ENCODE measurements at regions not wholly inside any gene's neighbourhood (a gene's known extent, or its start where the extent isn't known, plus 50 kb on each side); places are given as distances from the start of the nearest gene placed in this dataset.

- TF ChIP-seq CTCF (IDR thresholded peaks at IDR 0.05; ENCODE audit: control insufficient read depth, insufficient read depth, low read depth, low read length, missing control alignments) = no peak
- H3K4me3 ChIP-seq (ENCODE audit: control insufficient read depth, low read depth, low read length) = no peak overlapping the region
- DNase-seq (ENCODE audit: low read depth) = no peak
Measured at GRCh38 chr3:162541923-162542322, 1045.3 kb downstream of the OTOL1 start.

DNA sequence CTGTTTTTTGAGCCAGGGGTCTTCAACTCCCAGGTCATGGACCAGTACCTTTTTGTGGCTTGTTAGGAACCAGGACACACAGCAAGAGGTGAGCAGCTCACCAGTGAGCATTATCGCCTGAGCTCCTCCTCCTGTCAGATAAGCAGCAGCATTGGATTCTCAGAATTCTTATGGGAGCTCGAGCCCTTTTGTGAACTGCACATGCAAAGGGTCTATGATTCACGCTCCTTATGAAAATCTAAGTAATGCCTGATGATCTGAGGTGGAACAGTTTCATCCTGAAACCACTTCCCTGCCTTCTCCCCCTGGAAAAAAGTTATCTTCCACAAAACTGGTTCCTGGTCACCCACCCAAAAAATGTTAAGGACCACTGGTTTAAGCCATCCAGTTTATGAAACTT is 1047.6 kb downstream of the OTOL1 start:
- TF ChIP-seq CTCF (IDR thresholded peaks at IDR 0.05; ENCODE audit: control insufficient read depth, insufficient read depth, low read depth, low read length, missing control alignments) = no peak
- DNase-seq (ENCODE audit: low read depth) = no peak
- no peak overlapping the region for H3K4me3 ChIP-seq (ENCODE audit: control insufficient read depth, low read depth, low read length)

GRCh38 chr3:162546910-162547309 is 1050.3 kb downstream of the OTOL1 start:
- no peak overlapping the region for H3K4me3 ChIP-seq (ENCODE audit: control insufficient read depth, low read depth, low read length)
- TF ChIP-seq CTCF (IDR thresholded peaks at IDR 0.05; ENCODE audit: control insufficient read depth, insufficient read depth, low read depth, low read length, missing control alignments) = no peak
- DNase-seq (ENCODE audit: low read depth) = no peak

GRCh38 chr3:162547321-162547720 is 1050.7 kb downstream of the OTOL1 start:
- H3K4me3 ChIP-seq (ENCODE audit: control insufficient read depth, low read depth, low read length) = no peak overlapping the region
- no peak for DNase-seq (ENCODE audit: low read depth)
- no peak for TF ChIP-seq CTCF (IDR thresholded peaks at IDR 0.05; ENCODE audit: control insufficient read depth, insufficient read depth, low read depth, low read length, missing control alignments)

DNA sequence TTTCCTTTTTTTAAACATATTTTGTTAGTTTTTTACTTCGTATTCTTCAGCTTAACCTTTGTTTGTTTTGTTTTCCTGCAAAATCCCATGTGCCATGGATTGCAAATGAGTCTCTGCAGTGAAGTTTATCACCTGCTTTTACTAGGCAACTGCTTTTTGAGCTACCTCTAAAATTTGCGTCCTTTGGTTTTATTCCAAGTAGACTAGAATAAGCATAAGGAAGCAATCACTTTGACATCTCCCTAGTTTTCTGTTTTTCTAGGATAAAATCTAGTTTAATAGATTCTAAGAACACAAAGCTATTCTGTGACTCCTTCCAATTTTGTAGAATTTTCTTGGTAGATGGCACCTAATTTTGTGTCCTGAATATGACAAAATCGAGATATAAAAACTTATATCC is 1059.2 kb downstream of the OTOL1 start:
- no peak for DNase-seq (ENCODE audit: low read depth)
- no peak for TF ChIP-seq CTCF (IDR thresholded peaks at IDR 0.05; ENCODE audit: control insufficient read depth, insufficient read depth, low read depth, low read length, missing control alignments)
- no peak overlapping the region for H3K4me3 ChIP-seq (ENCODE audit: control insufficient read depth, low read depth, low read length)

DNA sequence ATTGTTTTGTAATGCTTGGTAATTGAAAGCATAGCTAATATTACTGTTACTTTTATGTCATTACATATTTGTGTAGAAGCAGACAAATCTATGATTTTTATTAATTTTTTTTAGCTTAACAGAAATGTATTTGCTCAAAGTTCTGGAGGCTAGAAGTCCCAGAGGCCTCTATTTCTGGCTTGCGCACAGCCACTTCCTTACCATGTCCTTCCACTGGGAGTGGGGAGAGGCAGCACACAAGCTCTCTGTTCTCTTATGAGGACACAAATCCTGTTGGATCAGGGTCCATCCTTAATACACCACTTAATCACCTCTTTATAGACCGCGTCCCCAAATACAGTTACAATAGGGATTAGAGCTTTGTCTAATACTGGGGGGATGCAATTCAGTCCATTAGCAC is 1061.4 kb downstream of the OTOL1 start:
- no peak overlapping the region for H3K4me3 ChIP-seq (ENCODE audit: control insufficient read depth, low read depth, low read length)
- TF ChIP-seq CTCF (IDR thresholded peaks at IDR 0.05; ENCODE audit: control insufficient read depth, insufficient read depth, low read depth, low read length, missing control alignments) = no peak
- DNase-seq (ENCODE audit: low read depth) = no peak

DNA sequence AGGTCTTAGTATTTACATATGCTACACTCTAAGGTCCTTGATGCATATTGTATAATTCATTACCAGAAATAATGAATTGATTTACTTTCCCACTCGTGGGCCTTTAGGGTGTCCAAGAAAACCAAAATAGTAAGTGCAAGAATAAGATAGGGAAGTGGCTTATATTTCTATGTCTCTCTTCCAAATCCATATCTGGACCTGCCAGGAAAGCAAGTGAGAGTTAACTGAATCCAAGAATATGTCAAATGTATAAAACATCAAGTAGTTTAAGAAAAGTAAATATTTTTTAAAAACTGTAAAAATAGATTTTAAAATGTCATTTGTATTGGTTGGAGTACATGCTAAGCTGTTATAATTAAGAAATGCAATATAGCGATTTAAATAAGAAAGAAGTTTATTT is 1072.1 kb downstream of the OTOL1 start:
- H3K4me3 ChIP-seq (ENCODE audit: control insufficient read depth, low read depth, low read length) = no peak overlapping the region
- no peak for DNase-seq (ENCODE audit: low read depth)
- TF ChIP-seq CTCF (IDR thresholded peaks at IDR 0.05; ENCODE audit: control insufficient read depth, insufficient read depth, low read depth, low read length, missing control alignments) = no peak
